Mesenchymal stem cell (in vitro differentiated cells and primary cell): ENCODE measurements at regions not wholly inside any gene's neighbourhood (a gene's known extent, or its start where the extent isn't known, plus 50 kb on each side); places are given as distances from the start of the nearest gene placed in this dataset.

Experiments used
- DNase-seq: peaks from one replicate; pipeline ENCODE4 v3.0.0-alpha.2; 2013
- H2AFZ ChIP-seq: one replicate; pipeline ENCODE4 v1.6.1; 2013; ENCODE audit warnings: low read depth, mild to moderate bottlenecking, control low read depth, inconsistent platforms, low read length, moderate library complexity
- H2AK5ac ChIP-seq: 2 replicates; pipeline ENCODE4 v1.6.1; 2013; ENCODE audit warnings: low read length, moderate library complexity, mild to moderate bottlenecking, inconsistent platforms; ENCODE audit not compliant: severe bottlenecking
- H2BK120ac ChIP-seq: one replicate; pipeline ENCODE4 v1.6.1; 2013; ENCODE audit warnings: low read depth, mild to moderate bottlenecking, inconsistent platforms, low read length, moderate library complexity
- H2BK12ac ChIP-seq, 2 experiments: one replicate each; pipeline ENCODE4 v1.6.1; 2013; ENCODE audit warnings: inconsistent platforms in 2 of 2, low read length in 2 of 2, mild to moderate bottlenecking in 2 of 2, moderate library complexity in 2 of 2, control low read depth in 1 of 2
- H2BK15ac ChIP-seq: one replicate; pipeline ENCODE4 v1.6.1; 2013; ENCODE audit warnings: mild to moderate bottlenecking, low read depth, inconsistent platforms; ENCODE audit not compliant: poor library complexity, severe bottlenecking
- H2BK5ac ChIP-seq: 2 replicates; pipeline ENCODE4 v1.6.1; 2013; ENCODE audit warnings: low read depth, mild to moderate bottlenecking, low read length, control low read depth, inconsistent platforms; ENCODE audit not compliant: poor library complexity, severe bottlenecking
- H3K14ac ChIP-seq, 2 experiments: one replicate each; pipeline ENCODE4 v1.6.1; 2013; ENCODE audit warnings: inconsistent platforms in 2 of 2, low read length in 2 of 2, control low read depth in 1 of 2, mild to moderate bottlenecking in 1 of 2, moderate library complexity in 1 of 2
- H3K18ac ChIP-seq, 2 experiments: one replicate each; pipeline ENCODE4 v1.6.1; 2013; ENCODE audit warnings: inconsistent platforms in 2 of 2, low read length in 2 of 2, control low read depth in 1 of 2, low read depth in 1 of 2, mild to moderate bottlenecking in 1 of 2
- H3K23ac ChIP-seq, 2 experiments: one replicate each; pipeline ENCODE4 v1.6.1; 2013; ENCODE audit warnings: inconsistent platforms in 2 of 2, low read length in 2 of 2, mild to moderate bottlenecking in 2 of 2, moderate library complexity in 2 of 2, control low read depth in 1 of 2
- H3K27ac ChIP-seq: 2 replicates; pipeline ENCODE4 v1.5.1; 2013; ENCODE audit warnings: mild to moderate bottlenecking, moderate library complexity, low read length, control low read depth, inconsistent platforms; ENCODE audit not compliant: poor library complexity, severe bottlenecking
- H3K27me3 ChIP-seq, 2 experiments: 2 replicates each; pipeline versions ENCODE4 v1.6.1 to v1.7.0; 2013; ENCODE audit warnings: low read length in 2 of 2, mild to moderate bottlenecking in 2 of 2, moderate library complexity in 2 of 2, control low read depth in 1 of 2, inconsistent platforms in 1 of 2; ENCODE audit not compliant: control insufficient read depth in 1 of 2, insufficient read depth in 1 of 2
- H3K36me3 ChIP-seq, 2 experiments: 2 replicates each; pipeline versions ENCODE4 v1.6.1 to v1.7.0; 2013; ENCODE audit warnings: low read length in 2 of 2, control low read depth in 1 of 2, inconsistent platforms in 1 of 2, low read depth in 1 of 2, mild to moderate bottlenecking in 1 of 2; ENCODE audit not compliant: insufficient read depth in 2 of 2, control insufficient read depth in 1 of 2
- H3K4ac ChIP-seq, 2 experiments: one replicate each; pipeline ENCODE4 v1.6.1; 2013; ENCODE audit warnings: inconsistent platforms in 2 of 2, low read length in 2 of 2, mild to moderate bottlenecking in 2 of 2, moderate library complexity in 2 of 2, control low read depth in 1 of 2, low read depth in 1 of 2
- H3K4me1 ChIP-seq: 2 replicates; pipeline ENCODE4 v1.6.1; 2013; ENCODE audit warnings: low read depth, low read length, control low read depth; ENCODE audit not compliant: control insufficient read depth, insufficient read depth
- H3K4me2 ChIP-seq: 2 replicates; pipeline ENCODE4 v1.6.1; 2013; ENCODE audit warnings: low read length, mild to moderate bottlenecking, inconsistent platforms; ENCODE audit not compliant: poor library complexity, severe bottlenecking
- H3K4me3 ChIP-seq, 2 experiments: 2 replicates each; pipeline versions ENCODE4 v1.5.1 to v1.7.0; 2013; ENCODE audit warnings: low read length in 2 of 2, mild to moderate bottlenecking in 2 of 2, control low read depth in 1 of 2, low read depth in 1 of 2; ENCODE audit not compliant: insufficient read depth in 1 of 2
- H3K79me1 ChIP-seq: replicated peaks from 2 replicates; pipeline ENCODE4 v1.6.1; 2013; ENCODE audit warnings: mild to moderate bottlenecking, control low read depth, low read length, inconsistent platforms; ENCODE audit not compliant: poor library complexity, severe bottlenecking
- H3K9ac ChIP-seq: 2 replicates; pipeline ENCODE4 v1.7.0; 2013; ENCODE audit warnings: mild to moderate bottlenecking, low read length, moderate library complexity
- H3K9me3 ChIP-seq: 2 replicates; pipeline ENCODE4 v1.7.0; 2013; ENCODE audit warnings: mild to moderate bottlenecking, low read length; ENCODE audit not compliant: control insufficient read depth
- H4K8ac ChIP-seq: one replicate; pipeline ENCODE4 v1.6.1; 2013; ENCODE audit warnings: inconsistent platforms, mild to moderate bottlenecking, low read length, moderate library complexity
- H4K91ac ChIP-seq: one replicate; pipeline ENCODE4 v1.6.1; 2013; ENCODE audit warnings: mild to moderate bottlenecking, low read length, inconsistent platforms
- WGBS: methylation state at CpG from one replicate; pipeline ENCODE4 v1.1.7; 2013; ENCODE audit warnings: mixed read lengths; 5-methylcytosine and 5-hydroxymethylcytosine counted together

- DNase-seq, result no peak
- no peak overlapping the region for H3K4me2 ChIP-seq
- no peak overlapping the region for H3K9ac ChIP-seq
- H3K9me3 ChIP-seq, result peaks cover 54% of the 10 kb centered on the region
- no peak overlapping the region for H3K4ac ChIP-seq
- H2BK5ac ChIP-seq, result no peak overlapping the region
- no peak overlapping the region for H3K14ac ChIP-seq
- H2BK15ac ChIP-seq, result no peak overlapping the region
- WGBS, result 78% methylated on average over 6 of the region's 6 CpGs
- H4K91ac ChIP-seq, result no peak overlapping the region
- no peak overlapping the region for H4K8ac ChIP-seq
- no peaks in the 10 kb centered on the region for H3K27me3 ChIP-seq
- H2AFZ ChIP-seq, result no peak overlapping the region
- no peak overlapping the region for H2AK5ac ChIP-seq
- H3K18ac ChIP-seq, result no peak overlapping the region
- no peak overlapping the region for H2BK120ac ChIP-seq
- no peaks in the 10 kb centered on the region for H3K79me1 ChIP-seq
- no peak overlapping the region for H3K27ac ChIP-seq
- no peak overlapping the region for H3K4me3 ChIP-seq
- H3K4me1 ChIP-seq, result no peaks in the 10 kb centered on the region
- no peak overlapping the region for H3K23ac ChIP-seq
- no peak overlapping the region for H2BK12ac ChIP-seq
- H3K36me3 ChIP-seq, result no peaks in the 10 kb centered on the region
These were observed 246.0 kb upstream of the LRRN1 start for GRCh38 chr3:3553236-3553635.

- Histone ChIP-seq H3K4me1 (no peaks in the 10 kb centered on the region), H3K4me3 (no peak overlapping the region), H4K8ac (no peak overlapping the region), H3K27ac (no peak overlapping the region), H2BK15ac (no peak overlapping the region), H3K4ac (no peak overlapping the region), H2AFZ (no peak overlapping the region), H3K36me3 (no peaks in the 10 kb centered on the region), H3K79me1 (no peaks in the 10 kb centered on the region), H3K18ac (no peak overlapping the region), H4K91ac (no peak overlapping the region), H3K14ac (no peak overlapping the region), H3K9ac (no peak overlapping the region), H2AK5ac (no peak overlapping the region), H3K23ac (no peak overlapping the region), H2BK12ac (no peak overlapping the region), H2BK120ac (no peak overlapping the region), H2BK5ac (no peak overlapping the region), H3K4me2 (no peak overlapping the region), H3K9me3 (peaks cover 56% of the 10 kb centered on the region), H3K27me3 (no peaks in the 10 kb centered on the region)
- 39% methylated on average over 3 of the region's 3 CpGs for WGBS
- DNase-seq, result no peak
These were observed 246.5 kb upstream of the LRRN1 start for GRCh38 chr3:3552761-3553160.

DNA sequence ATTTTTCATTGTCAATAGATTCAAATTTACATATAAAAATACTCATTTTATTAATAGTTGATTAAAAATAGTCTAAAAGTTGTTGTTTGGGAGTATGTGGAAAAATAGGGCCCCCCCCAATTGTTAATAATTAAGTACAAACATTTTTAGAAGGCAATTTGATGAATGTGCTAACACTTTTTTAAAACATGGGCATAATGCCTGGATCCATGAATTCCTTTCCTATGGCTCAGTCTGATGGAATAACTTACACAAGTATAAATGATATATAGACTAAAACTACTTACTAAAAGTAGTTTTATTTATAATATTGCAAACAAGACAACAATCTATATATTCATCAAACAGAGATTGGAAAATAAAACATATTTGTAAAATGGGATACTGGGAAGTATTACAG, 247.2 kb upstream of the LRRN1 start:
- Histone ChIP-seq H2BK5ac (no peak overlapping the region), H3K36me3 (no peaks in the 10 kb centered on the region), H3K4ac (no peak overlapping the region), H3K9me3 (peaks cover 56% of the 10 kb centered on the region), H3K4me1 (no peaks in the 10 kb centered on the region), H2BK15ac (no peak overlapping the region), H3K27ac (no peak overlapping the region), H3K4me2 (no peak overlapping the region), H4K8ac (no peak overlapping the region), H3K23ac (no peak overlapping the region), H2AFZ (no peak overlapping the region), H3K18ac (no peak overlapping the region), H3K79me1 (no peaks in the 10 kb centered on the region), H3K4me3 (no peak overlapping the region), H2AK5ac (no peak overlapping the region), H2BK120ac (no peak overlapping the region), H3K14ac (no peak overlapping the region), H4K91ac (no peak overlapping the region), H2BK12ac (no peak overlapping the region), H3K27me3 (no peaks in the 10 kb centered on the region), H3K9ac (no peak overlapping the region)
- no peak for DNase-seq

GRCh38 chr3:3545360-3545759, 253.9 kb upstream of the LRRN1 start:
- peaks cover 29% of the 10 kb centered on the region for H3K9me3 ChIP-seq

More at GRCh38 chr3:3545360-3545759, 253.9 kb upstream of the LRRN1 start:
- Histone ChIP-seq H2BK15ac (no peak overlapping the region), H3K14ac (no peak overlapping the region), H3K18ac (no peak overlapping the region), H3K4me2 (no peak overlapping the region), H2BK12ac (no peak overlapping the region), H2BK120ac (no peak overlapping the region), H3K9ac (no peak overlapping the region), H3K27me3 (no peaks in the 10 kb centered on the region), H2AK5ac (no peak overlapping the region), H3K4ac (no peak overlapping the region), H3K27ac (no peak overlapping the region), H4K8ac (no peak overlapping the region), H3K4me3 (no peak overlapping the region), H3K36me3 (no peaks in the 10 kb centered on the region), H4K91ac (no peak overlapping the region), H2BK5ac (no peak overlapping the region), H2AFZ (no peak overlapping the region), H3K79me1 (no peaks in the 10 kb centered on the region), H3K23ac (no peak overlapping the region), H3K4me1 (no peaks in the 10 kb centered on the region)
- no peak for DNase-seq
- WGBS, result no CpG with 5 or more reads among the region's 2 CpGs
